Bone marrow (tissue), 2 donors: ENCODE measurements at regions not wholly inside any gene's neighbourhood (a gene's known extent, or its start where the extent isn't known, plus 50 kb on each side); places are given as distances from the start of the nearest gene placed in this dataset.
"Not testable (repeated sequence)": the region's sequence is repeated elsewhere in the genome, so short reads cannot be mapped to it uniquely, and the experiment has no call there.

Experiments
- DNase-seq, 2 donors: peaks; one replicate each; lab custom pipeline; 2025; lab: John Stamatoyannopoulos, UW

- DNase-seq: no peak
These were observed 563.5 kb downstream of the EDEM1 start for GRCh38 chr3:5750874-5751640.

GRCh38 chr3:5754602-5755001 is 567.1 kb downstream of the EDEM1 start:
- DNase-seq: no peak

- no peak for DNase-seq
These were observed 568.9 kb downstream of the EDEM1 start for GRCh38 chr3:5756443-5756842.

- no peak for DNase-seq
These were observed 569.8 kb downstream of the EDEM1 start for GRCh38 chr3:5757213-5757804.

- no peak for DNase-seq
These were observed 571.2 kb downstream of the EDEM1 start for GRCh38 chr3:5758699-5759098.

GRCh38 chr3:5762506-5762905 is 575.0 kb downstream of the EDEM1 start:
- DNase-seq: no peak

- DNase-seq: no peak
These were observed 579.3 kb downstream of the EDEM1 start for GRCh38 chr3:5766848-5767247.

GRCh38 chr3:5767304-5767703 is 579.8 kb downstream of the EDEM1 start:
- DNase-seq: no peak

- no peak for DNase-seq
These were observed 580.9 kb downstream of the EDEM1 start for GRCh38 chr3:5768281-5768945.

- DNase-seq: no peak
These were observed 582.3 kb downstream of the EDEM1 start for GRCh38 chr3:5769825-5770224.

- no peak for DNase-seq
These were observed 586.8 kb downstream of the EDEM1 start for GRCh38 chr3:5774337-5774736.

- not testable (repeated sequence) for DNase-seq
These were observed 587.6 kb downstream of the EDEM1 start for GRCh38 chr3:5775100-5775499.

GRCh38 chr3:5784690-5785089 is 597.2 kb downstream of the EDEM1 start:
- no peak for DNase-seq

GRCh38 chr3:5787861-5788488 is 600.5 kb downstream of the EDEM1 start:
- DNase-seq: no peak

GRCh38 chr3:5788496-5788895 is 601.0 kb downstream of the EDEM1 start:
- DNase-seq: no peak

GRCh38 chr3:5791558-5791957 is 604.1 kb downstream of the EDEM1 start:
- no peak for DNase-seq

GRCh38 chr3:5796541-5796940 is 609.0 kb downstream of the EDEM1 start:
- no peak for DNase-seq

- no peak for DNase-seq
These were observed 611.3 kb downstream of the EDEM1 start for GRCh38 chr3:5798809-5799208.

- DNase-seq: no peak
These were observed 611.9 kb downstream of the EDEM1 start for GRCh38 chr3:5799398-5799797.

- no peak for DNase-seq
These were observed 613.5 kb downstream of the EDEM1 start for GRCh38 chr3:5800965-5801364.

GRCh38 chr3:5806192-5806591 is 618.7 kb downstream of the EDEM1 start:
- no peak for DNase-seq

- no peak for DNase-seq
These were observed 622.2 kb downstream of the EDEM1 start for GRCh38 chr3:5809586-5810246.
